OCI-LY7 (cell line): ENCODE measurements at regions not wholly inside any gene's neighbourhood (a gene's known extent, or its start where the extent isn't known, plus 50 kb on each side); places are given as distances from the start of the nearest gene placed in this dataset.

Source experiments
- EZH2phosphoT487 ChIP-seq: fragments of 200-600 bp; sonication (generic); IDR thresholded peaks from 2 replicates; pipeline ENCODE4 v1.6.1; 2018; ENCODE audit warnings: low read depth, borderline replicate concordance, mild to moderate bottlenecking, mixed run types, antibody characterized with exemption, low read length, moderate library complexity, mixed read lengths
- TF ChIP-seq, protein P1 (sequence below): fragments of 200-600 bp; sonication (generic); conservative IDR thresholded peaks from 2 replicates; pipeline ENCODE4 v1.5.1; 2014; ENCODE audit warnings: mild to moderate bottlenecking, antibody characterized with exemption, low read length, moderate library complexity, mixed read lengths

DNA sequence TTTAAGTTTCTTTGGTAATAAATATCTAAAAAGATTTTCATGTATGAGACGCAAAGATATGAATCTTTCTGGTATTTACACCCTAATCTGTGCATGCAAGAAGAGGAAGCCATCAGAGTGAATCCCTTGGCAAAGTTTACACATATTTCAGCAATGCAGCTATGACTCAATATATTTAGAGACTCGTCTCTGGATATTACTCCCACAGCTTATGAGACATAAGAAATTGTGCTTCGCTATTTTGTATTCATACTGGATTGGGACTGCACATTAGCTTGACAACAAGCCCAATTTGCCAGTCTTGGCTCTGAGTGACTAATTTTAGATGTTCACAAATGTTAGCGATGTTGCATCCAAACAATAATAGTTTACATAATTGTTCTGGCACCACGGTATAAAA lies 532.0 kb downstream of the CDH11 start:
- TF ChIP-seq, protein P1, sequence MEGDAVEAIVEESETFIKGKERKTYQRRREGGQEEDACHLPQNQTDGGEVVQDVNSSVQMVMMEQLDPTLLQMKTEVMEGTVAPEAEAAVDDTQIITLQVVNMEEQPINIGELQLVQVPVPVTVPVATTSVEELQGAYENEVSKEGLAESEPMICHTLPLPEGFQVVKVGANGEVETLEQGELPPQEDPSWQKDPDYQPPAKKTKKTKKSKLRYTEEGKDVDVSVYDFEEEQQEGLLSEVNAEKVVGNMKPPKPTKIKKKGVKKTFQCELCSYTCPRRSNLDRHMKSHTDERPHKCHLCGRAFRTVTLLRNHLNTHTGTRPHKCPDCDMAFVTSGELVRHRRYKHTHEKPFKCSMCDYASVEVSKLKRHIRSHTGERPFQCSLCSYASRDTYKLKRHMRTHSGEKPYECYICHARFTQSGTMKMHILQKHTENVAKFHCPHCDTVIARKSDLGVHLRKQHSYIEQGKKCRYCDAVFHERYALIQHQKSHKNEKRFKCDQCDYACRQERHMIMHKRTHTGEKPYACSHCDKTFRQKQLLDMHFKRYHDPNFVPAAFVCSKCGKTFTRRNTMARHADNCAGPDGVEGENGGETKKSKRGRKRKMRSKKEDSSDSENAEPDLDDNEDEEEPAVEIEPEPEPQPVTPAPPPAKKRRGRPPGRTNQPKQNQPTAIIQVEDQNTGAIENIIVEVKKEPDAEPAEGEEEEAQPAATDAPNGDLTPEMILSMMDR = no peak
- TF ChIP-seq EZH2phosphoT487 = no peak
